Osteoblast (primary cell): ENCODE measurements at regions not wholly inside any gene's neighbourhood (a gene's known extent, or its start where the extent isn't known, plus 50 kb on each side); places are given as distances from the start of the nearest gene placed in this dataset.
"Not testable (repeated sequence)": the region's sequence is repeated elsewhere in the genome, so short reads cannot be mapped to it uniquely, and the experiment has no call there.

ENCODE experiments used
- DNase-seq: peaks from one replicate; pipeline ENCODE4 v3.0.0; 2011; ENCODE audit warnings: low spot score, mixed read lengths; ENCODE audit not compliant: insufficient read length; ENCODE audit errors: missing footprints
- H2AFZ ChIP-seq: 2 replicates; pipeline ENCODE4 v1.6.0; 2011; ENCODE audit warnings: mild to moderate bottlenecking, low read length
- H3K27ac ChIP-seq: 2 replicates; pipeline ENCODE4 v1.5.1; 2011; ENCODE audit warnings: mild to moderate bottlenecking, low read depth, low read length, moderate library complexity
- H3K27me3 ChIP-seq: 2 replicates; pipeline ENCODE4 v1.6.0; 2012; ENCODE audit warnings: mild to moderate bottlenecking, control low read depth, inconsistent platforms, low read length, moderate library complexity; ENCODE audit not compliant: insufficient read depth
- H3K36me3 ChIP-seq: 2 replicates; pipeline ENCODE4 v1.5.1; 2011; ENCODE audit warnings: mild to moderate bottlenecking, low read length, control low read depth, moderate library complexity; ENCODE audit not compliant: insufficient read depth
- H3K4me1 ChIP-seq: 2 replicates; pipeline ENCODE4 v1.5.1; 2011; ENCODE audit warnings: mild to moderate bottlenecking, low read length, control low read depth, moderate library complexity; ENCODE audit not compliant: insufficient read depth
- H3K4me2 ChIP-seq: 2 replicates; pipeline ENCODE4 v1.6.0; 2011; ENCODE audit warnings: mild to moderate bottlenecking, low read length; ENCODE audit not compliant: insufficient read depth
- H3K4me3 ChIP-seq: fragments of 200-600 bp; sonication (generic); 3 replicates; pipeline ENCODE4 v1.5.1; 2012; ENCODE audit warnings: mild to moderate bottlenecking, low read length, inconsistent platforms; ENCODE audit not compliant: insufficient read depth
- H3K79me2 ChIP-seq: 2 replicates; pipeline ENCODE4 v1.6.0; 2012; ENCODE audit warnings: mild to moderate bottlenecking, low read length, control low read depth, inconsistent platforms; ENCODE audit not compliant: insufficient read depth
- H3K9me3 ChIP-seq: 2 replicates; pipeline ENCODE4 v1.5.1; 2011; ENCODE audit warnings: low read depth, low read length, control low read depth
- H4K20me1 ChIP-seq: 2 replicates; pipeline ENCODE4 v1.6.0; 2012; ENCODE audit warnings: mild to moderate bottlenecking, low read length, control low read depth; ENCODE audit not compliant: insufficient read depth
- CTCF ChIP-seq: IDR thresholded peaks from 2 replicates; pipeline ENCODE4 v1.5.1; 2011; ENCODE audit warnings: mild to moderate bottlenecking, low read depth, low read length, moderate library complexity; ENCODE audit errors: extremely low read depth

- Histone ChIP-seq H3K27me3 (no peaks in the 10 kb centered on the region), H3K79me2 (no peaks in the 10 kb centered on the region), H3K36me3 (no peaks in the 10 kb centered on the region), H2AFZ (peak overlapping the region; percentile 62), H3K27ac (peak overlapping the region; percentile 45), H3K9me3 (no peaks in the 10 kb centered on the region), H4K20me1 (no peaks in the 10 kb centered on the region), H3K4me1 (peaks cover 23% of the 10 kb centered on the region), H3K4me2 (no peak overlapping the region), H3K4me3 (no peak overlapping the region)
- no peak for DNase-seq
- no peak for TF ChIP-seq CTCF
These were observed 58.2 kb upstream of the TNFAIP3 start for GRCh38 chr6:137808836-137809315.

GRCh38 chr6:137809895-137810553, 57.0 kb upstream of the TNFAIP3 start:
- not testable (repeated sequence) for H3K4me2 ChIP-seq, H3K79me2 ChIP-seq, H3K9me3 ChIP-seq, H3K4me3 ChIP-seq, H3K36me3 ChIP-seq, H4K20me1 ChIP-seq, H3K27me3 ChIP-seq, H3K27ac ChIP-seq, H2AFZ ChIP-seq, DNase-seq
- H3K4me1 ChIP-seq: peaks cover 23% of the 10 kb centered on the region

GRCh38 chr6:137810554-137811120, 56.4 kb upstream of the TNFAIP3 start:
- H4K20me1 ChIP-seq: no peaks in the 10 kb centered on the region
- H3K4me2 ChIP-seq: peak overlapping the region; percentile 69
- no peak for DNase-seq
- H3K4me1 ChIP-seq: peaks cover 23% of the 10 kb centered on the region
- TF ChIP-seq CTCF: no peak
- no peak overlapping the region for H2AFZ ChIP-seq
- no peaks in the 10 kb centered on the region for H3K79me2 ChIP-seq
- no peaks in the 10 kb centered on the region for H3K9me3 ChIP-seq
- peak overlapping the region; percentile 55 for H3K27ac ChIP-seq
- no peaks in the 10 kb centered on the region for H3K27me3 ChIP-seq
- no peak overlapping the region for H3K4me3 ChIP-seq
- H3K36me3 ChIP-seq: no peaks in the 10 kb centered on the region

DNA sequence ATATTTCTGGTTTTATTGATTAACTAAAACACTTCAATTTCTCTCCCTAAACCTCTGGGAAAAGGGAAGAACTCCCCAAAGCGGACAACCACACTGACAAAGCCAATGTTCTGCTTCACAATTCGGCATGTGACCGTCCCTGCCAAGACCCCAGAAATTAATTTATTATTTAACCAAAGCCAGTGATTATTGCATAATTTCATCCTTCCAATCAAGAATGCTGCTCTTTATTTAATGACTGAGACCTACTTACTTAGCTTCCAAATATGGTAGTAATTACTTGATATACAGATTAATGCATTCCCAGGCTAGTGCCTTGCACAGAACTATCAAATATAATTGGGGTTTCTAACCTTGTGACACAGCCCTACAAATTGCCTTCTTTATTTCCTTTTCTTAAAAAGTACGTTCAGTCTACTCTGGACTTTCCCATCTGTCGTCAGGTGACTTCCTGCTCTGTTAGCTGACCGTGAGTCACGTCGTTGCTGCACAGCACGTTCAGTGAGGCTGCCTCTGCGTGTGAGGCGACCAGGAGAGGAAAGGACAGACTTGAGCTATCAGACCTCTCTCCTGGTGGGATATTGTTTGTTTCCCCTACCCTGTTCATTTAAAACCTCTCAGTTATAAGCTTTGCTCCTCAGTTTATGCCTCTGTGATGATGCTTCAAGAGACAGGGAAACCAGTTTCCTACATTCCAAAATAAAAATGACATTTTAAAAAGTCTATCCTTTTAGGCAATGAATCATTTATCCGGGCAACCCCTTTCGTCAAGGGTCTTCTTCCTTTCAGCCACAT, 55.7 kb upstream of the TNFAIP3 start:
- Histone ChIP-seq H3K9me3 (no peaks in the 10 kb centered on the region), H3K27ac (peak overlapping the region; percentile 55), H3K36me3 (no peaks in the 10 kb centered on the region), H3K4me3 (peak overlapping the region; percentile 14), H3K4me2 (peak overlapping the region; percentile 69), H3K27me3 (no peaks in the 10 kb centered on the region), H3K79me2 (no peaks in the 10 kb centered on the region), H2AFZ (peak overlapping the region; percentile 65), H4K20me1 (no peaks in the 10 kb centered on the region), H3K4me1 (peaks cover 23% of the 10 kb centered on the region)
- no peak for TF ChIP-seq CTCF
- DNase-seq: peak; percentile 87
